ENCODE measurements at regions not wholly inside any gene's neighbourhood (a gene's known extent, or its start where the extent isn't known, plus 50 kb on each side); places are given as distances from the start of the nearest gene placed in this dataset.
"Not testable (repeated sequence)": the region's sequence is repeated elsewhere in the genome, so short reads cannot be mapped to it uniquely, and the experiment has no call there.

GRCh38 chr17:53527473-53527872 is 295.3 kb upstream of the KIF2B start:
- DNase-seq, result no peak
- intact Hi-C loops (cut with DNase I), result no loop called here

GRCh38 chr17:53525590-53525989 is 297.1 kb upstream of the KIF2B start:
- DNase-seq, result no peak
- intact Hi-C loops (cut with DNase I), result no loop called here

GRCh38 chr17:53516636-53517035 is 306.1 kb upstream of the KIF2B start:
- intact Hi-C loops (cut with DNase I), result no loop called here
- DNase-seq, result no peak

GRCh38 chr17:53499277-53499676 is 323.4 kb upstream of the KIF2B start:
- DNase-seq, result no peak
- intact Hi-C loops (cut with DNase I), result no loop called here

GRCh38 chr17:53496356-53496755 is 326.4 kb upstream of the KIF2B start:
- intact Hi-C loops (cut with DNase I), result no loop called here
- no peak for DNase-seq

- DNase-seq, result no peak
- intact Hi-C loops (cut with DNase I), result no loop called here
These were observed 330.2 kb upstream of the KIF2B start for GRCh38 chr17:53492532-53492931.

- intact Hi-C loops (cut with DNase I), result no loop called here
- no peak for DNase-seq
These were observed 332.2 kb upstream of the KIF2B start for GRCh38 chr17:53490447-53490968.

GRCh38 chr17:53483704-53484103 is 339.0 kb upstream of the KIF2B start:
- DNase-seq, result no peak
- intact Hi-C loops (cut with DNase I), result no loop called here

- intact Hi-C loops (cut with DNase I), result no loop called here
- no peak for DNase-seq
These were observed 347.7 kb upstream of the KIF2B start for GRCh38 chr17:53475002-53475401.

- DNase-seq, result no peak
- intact Hi-C loops (cut with DNase I), result no loop called here
These were observed 350.1 kb upstream of the KIF2B start for GRCh38 chr17:53472586-53472985.

- intact Hi-C loops (cut with DNase I), result no loop called here
- DNase-seq, result no peak
These were observed 351.2 kb upstream of the KIF2B start for GRCh38 chr17:53471514-53471913.

- DNase-seq, result no peak
- intact Hi-C loops (cut with DNase I), result no loop called here
These were observed 352.1 kb upstream of the KIF2B start for GRCh38 chr17:53470626-53471025.

- intact Hi-C loops (cut with DNase I), result no loop called here
- no peak for DNase-seq
These were observed 356.0 kb upstream of the KIF2B start for GRCh38 chr17:53466733-53467132.

GRCh38 chr17:53464396-53464795 is 358.3 kb upstream of the KIF2B start:
- intact Hi-C loops (cut with DNase I); DNase-seq: not testable (repeated sequence)

GRCh38 chr17:53463363-53463762 is 359.4 kb upstream of the KIF2B start:
- intact Hi-C loops (cut with DNase I), result no loop called here
- DNase-seq, result no peak

GRCh38 chr17:53462393-53462811 is 360.3 kb upstream of the KIF2B start:
- no peak for DNase-seq
- intact Hi-C loops (cut with DNase I), result no loop called here

GRCh38 chr17:53455943-53456342 is 366.8 kb upstream of the KIF2B start:
- intact Hi-C loops (cut with DNase I); DNase-seq: not testable (repeated sequence)

GRCh38 chr17:53454337-53454736 is 368.4 kb upstream of the KIF2B start:
- intact Hi-C loops (cut with DNase I), result no loop called here
- no peak for DNase-seq

- DNase-seq, result no peak
- intact Hi-C loops (cut with DNase I), result no loop called here
These were observed 373.4 kb upstream of the KIF2B start for GRCh38 chr17:53449324-53449723.

- intact Hi-C loops (cut with DNase I), result no loop called here
- DNase-seq, result no peak
These were observed 393.8 kb upstream of the KIF2B start for GRCh38 chr17:53428913-53429312.

- intact Hi-C loops (cut with DNase I), result no loop called here
- DNase-seq, result no peak
These were observed 396.2 kb upstream of the KIF2B start for GRCh38 chr17:53426505-53426904.

GRCh38 chr17:53420035-53420641 is 402.6 kb upstream of the KIF2B start:
- intact Hi-C loops (cut with DNase I), result no loop called here

More at GRCh38 chr17:53420035-53420641, 402.6 kb upstream of the KIF2B start:
- DNase-seq, result no peak
